Caki2 (cell line): ENCODE measurements at regions not wholly inside any gene's neighbourhood (a gene's known extent, or its start where the extent isn't known, plus 50 kb on each side); places are given as distances from the start of the nearest gene placed in this dataset.
"Not testable (repeated sequence)": the region's sequence is repeated elsewhere in the genome, so short reads cannot be mapped to it uniquely, and the experiment has no call there.

ENCODE experiments used
- DNase-seq: peaks from one replicate; pipeline ENCODE4 v3.0.0-alpha.2; 2015; ENCODE audit warnings: low read depth
- in situ Hi-C: cut with HindIII; loops from 2 replicates; pipeline ENCODE4 v1.10.0; 2016; ENCODE audit warnings: low sequenced_read_pairs, low pct_unique_long_range_greater_than_20kb, mixed read lengths

DNA sequence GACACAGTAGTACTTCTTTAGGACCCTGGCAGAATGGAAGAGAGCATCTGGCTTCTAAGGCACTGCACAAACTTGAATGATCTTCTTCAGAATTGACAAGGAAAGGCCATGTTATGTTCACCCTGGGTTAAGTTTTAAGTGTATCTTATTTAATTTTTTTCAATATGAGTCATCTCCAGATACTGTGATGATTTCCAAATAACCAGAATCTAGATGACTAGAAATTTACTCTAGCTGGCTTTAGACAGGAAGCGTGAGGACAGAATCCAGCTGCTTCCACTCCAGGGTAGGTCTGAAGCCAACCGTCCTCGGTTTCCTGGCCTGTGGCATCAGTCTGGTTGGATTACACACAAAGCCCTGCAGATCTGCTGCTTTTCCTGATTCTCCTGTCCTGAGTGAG is 370.5 kb downstream of the BCL2L11 start:
- DNase-seq: not testable (repeated sequence)

GRCh38 chr2:111491614-111492013 is 370.9 kb downstream of the BCL2L11 start:
- in situ Hi-C loops, DNase-seq: not testable (repeated sequence)

More for the DNA sequence above, 370.5 kb downstream of the BCL2L11 start:
- in situ Hi-C loops: not testable (repeated sequence)

DNA sequence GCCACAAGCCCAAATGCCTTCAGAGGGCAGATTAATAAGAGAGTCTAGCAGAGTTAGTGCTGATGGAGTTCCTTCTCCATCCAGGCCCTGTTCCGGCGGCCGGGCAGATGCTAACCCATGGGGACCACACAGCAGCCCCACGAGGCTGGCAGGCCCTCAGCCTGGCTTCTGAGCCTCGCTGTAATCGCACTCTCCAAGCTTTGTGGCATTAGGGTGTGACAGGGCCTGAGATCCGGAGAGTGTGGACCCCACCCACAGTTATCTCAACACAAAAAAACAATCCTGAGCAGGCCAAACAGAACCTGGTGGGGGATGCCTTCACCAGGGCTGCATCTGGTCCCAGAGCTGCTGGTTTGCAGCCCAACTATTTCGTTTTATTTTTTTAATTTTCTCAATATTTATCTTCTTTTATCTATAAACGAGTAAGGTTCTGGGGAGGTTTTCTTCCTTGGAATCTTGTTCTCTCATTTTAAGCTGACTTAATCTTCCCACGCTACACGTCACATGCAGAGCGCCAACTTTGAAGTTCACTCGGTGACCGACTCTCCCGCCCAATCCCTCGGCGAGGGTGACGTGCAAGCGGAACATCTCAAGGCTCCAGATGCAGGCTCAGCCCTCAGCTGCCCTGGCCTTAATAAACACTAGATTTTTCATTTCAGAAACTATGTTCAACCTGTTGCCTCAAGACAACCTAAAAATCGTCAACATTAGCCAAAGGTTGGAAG is 372.4 kb downstream of the BCL2L11 start:
- in situ Hi-C loops, DNase-seq: not testable (repeated sequence)

- peak; percentile 50 for DNase-seq
These were observed 373.0 kb downstream of the BCL2L11 start for GRCh38 chr2:111493720-111494078.

GRCh38 chr2:111494288-111494980 is 373.7 kb downstream of the BCL2L11 start:
- DNase-seq, in situ Hi-C loops: not testable (repeated sequence)

More at GRCh38 chr2:111493720-111494078, 373.0 kb downstream of the BCL2L11 start:
- in situ Hi-C loops: not testable (repeated sequence)

GRCh38 chr2:111494981-111495315 is 374.2 kb downstream of the BCL2L11 start:
- DNase-seq, in situ Hi-C loops: not testable (repeated sequence)

- DNase-seq, in situ Hi-C loops: not testable (repeated sequence)
These were observed 374.9 kb downstream of the BCL2L11 start for GRCh38 chr2:111495636-111496035.

DNA sequence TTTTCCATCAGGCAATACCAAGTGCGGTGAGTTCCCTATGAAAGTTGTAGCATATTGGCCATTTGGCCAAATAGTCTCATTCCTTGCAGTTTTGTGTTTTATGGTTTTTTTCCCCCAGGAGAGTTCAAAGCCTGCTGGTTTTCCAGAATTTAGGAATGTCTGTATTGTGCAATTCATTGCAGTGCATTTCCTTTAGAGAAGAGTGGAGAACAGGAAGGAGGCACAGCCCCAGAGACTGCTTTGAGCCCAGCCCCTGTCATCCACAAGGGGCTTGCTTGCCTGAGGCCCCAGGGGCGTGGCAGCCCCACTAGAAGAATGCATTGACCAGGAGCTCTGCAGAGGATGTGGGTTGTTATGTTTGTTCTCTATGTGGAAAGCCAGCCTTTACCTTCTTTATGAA is 375.5 kb downstream of the BCL2L11 start:
- in situ Hi-C loops, DNase-seq: not testable (repeated sequence)

GRCh38 chr2:111496860-111497259 is 376.1 kb downstream of the BCL2L11 start:
- DNase-seq, in situ Hi-C loops: not testable (repeated sequence)

DNA sequence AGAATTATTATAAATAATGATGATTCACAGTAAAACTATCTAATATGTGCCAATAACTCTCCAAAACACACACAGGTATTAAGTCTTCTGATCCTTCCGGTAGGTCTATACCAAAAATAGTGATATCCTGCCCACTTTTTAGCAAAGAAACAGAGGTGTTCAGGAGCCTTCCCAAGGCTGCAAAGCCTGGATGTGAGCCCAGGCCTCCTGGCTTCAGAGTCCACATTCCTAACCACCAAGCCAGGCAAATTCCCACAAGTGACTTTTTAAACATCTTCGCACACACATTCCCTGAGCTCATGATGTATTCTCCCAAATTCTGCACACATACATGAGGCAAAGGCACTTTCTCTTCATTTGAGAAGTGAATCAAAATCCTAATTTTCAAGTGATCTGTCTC is 376.6 kb downstream of the BCL2L11 start:
- DNase-seq, in situ Hi-C loops: not testable (repeated sequence)

GRCh38 chr2:111500536-111501062 is 379.9 kb downstream of the BCL2L11 start:
- not testable (repeated sequence) for DNase-seq

DNA sequence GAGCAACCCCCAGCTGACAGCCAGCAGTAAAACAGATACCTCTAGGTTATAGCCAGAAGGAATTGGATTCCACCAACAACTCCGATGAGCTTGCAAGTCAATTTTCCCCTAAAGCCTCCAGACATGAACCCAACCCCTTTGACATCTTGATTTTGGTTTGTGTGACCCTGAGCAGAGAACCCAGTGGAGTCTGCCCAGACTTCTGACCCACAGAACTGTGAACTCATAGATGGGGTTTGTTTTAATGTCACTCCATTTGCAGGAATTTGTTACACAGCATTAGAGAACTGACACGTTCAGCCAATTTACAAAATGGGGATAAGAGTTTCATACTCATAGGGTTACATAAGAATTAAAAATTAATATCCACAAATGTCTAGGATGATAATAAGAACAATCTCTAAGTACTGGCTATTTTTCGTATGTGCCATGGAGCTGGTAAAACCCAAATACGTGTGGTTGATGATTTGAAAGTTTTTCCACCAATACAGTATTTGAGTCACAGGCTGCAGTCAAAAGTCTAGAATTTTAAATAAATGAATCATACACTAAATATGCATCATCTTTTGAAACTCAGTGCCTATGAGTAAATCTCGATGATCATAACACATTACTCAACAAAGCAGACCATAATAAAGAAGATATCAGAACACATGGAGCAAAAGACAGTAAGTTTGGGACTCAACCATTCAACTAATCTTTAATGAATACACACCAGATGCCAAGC is 380.0 kb downstream of the ANAPC1 start:
- DNase-seq, in situ Hi-C loops: not testable (repeated sequence)

More at GRCh38 chr2:111500536-111501062, 379.9 kb downstream of the BCL2L11 start:
- in situ Hi-C loops: not testable (repeated sequence)

- in situ Hi-C loops, DNase-seq: not testable (repeated sequence)
These were observed 379.4 kb downstream of the ANAPC1 start for GRCh38 chr2:111504571-111504942.

DNA sequence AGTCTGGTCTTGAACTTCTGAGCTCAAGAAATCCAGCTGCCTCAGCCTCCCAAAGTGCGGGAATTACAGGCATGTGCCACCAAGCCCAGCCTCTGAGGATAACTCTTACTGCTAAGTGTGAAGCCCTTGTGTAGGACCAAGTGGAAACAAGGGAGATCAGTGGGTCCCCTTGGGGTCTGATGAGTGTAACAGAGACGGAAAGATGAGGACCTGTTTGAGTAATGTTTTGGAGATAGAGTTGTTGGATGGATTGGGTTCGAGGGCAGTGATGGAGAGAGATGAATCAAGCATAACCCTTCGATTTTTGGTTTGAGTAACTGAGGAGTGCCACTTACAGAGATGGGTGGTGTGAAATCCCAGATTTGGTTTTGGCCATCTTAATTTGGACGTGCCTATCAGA is 378.7 kb downstream of the ANAPC1 start:
- DNase-seq, in situ Hi-C loops: not testable (repeated sequence)

- in situ Hi-C loops, DNase-seq: not testable (repeated sequence)
These were observed 377.1 kb downstream of the ANAPC1 start for GRCh38 chr2:111506936-111507335.

DNA sequence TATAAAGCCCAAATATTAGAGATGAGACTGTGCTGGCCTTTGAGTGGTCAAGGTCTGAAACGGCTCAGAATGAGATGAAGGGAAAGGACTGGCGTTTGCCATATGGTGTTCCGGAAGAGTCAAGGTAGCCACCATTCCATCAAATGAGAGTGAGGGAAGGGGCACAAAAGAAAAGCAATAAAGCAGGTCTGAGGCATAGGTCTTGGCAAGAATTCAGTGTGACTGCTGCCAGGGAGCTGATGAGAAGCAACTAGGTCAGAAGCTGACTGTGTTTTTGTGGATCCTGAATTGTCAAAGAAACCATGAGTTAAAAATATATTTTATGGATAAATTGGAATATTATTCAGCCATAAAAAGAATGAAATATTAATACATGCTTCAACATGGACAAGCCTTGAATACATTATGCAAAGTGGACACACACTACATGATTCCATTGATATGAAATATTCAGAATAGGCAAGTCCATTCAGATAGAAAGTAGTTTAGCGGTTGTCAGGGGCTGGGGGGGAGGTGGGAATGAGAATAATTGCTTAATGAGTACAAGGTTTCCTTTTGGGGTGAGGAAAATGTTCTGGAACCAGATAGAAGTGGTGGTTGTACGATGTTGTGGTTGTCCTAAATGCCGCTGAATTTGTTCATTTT is 374.6 kb downstream of the ANAPC1 start:
- DNase-seq, in situ Hi-C loops: not testable (repeated sequence)

GRCh38 chr2:111510384-111510783 is 373.6 kb downstream of the ANAPC1 start:
- in situ Hi-C loops, DNase-seq: not testable (repeated sequence)

DNA sequence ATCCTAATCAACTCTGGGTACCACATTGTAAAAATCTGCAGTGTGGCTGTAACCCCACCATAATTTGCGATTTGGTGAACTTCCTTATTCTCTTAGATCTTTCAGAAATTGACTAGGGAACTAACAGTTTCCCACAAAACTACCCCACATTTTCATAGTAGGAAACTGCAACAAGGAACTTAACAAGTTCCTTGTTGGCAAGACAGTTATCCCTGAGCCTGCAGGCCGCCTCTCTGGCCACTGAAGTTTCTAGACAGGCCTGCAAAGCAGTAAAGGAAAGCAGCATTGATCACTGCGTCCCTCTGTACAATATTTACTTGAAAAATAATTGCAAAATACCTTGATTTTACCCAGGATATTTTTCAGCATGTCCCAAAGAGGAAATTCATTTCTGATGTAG is 372.9 kb downstream of the ANAPC1 start:
- in situ Hi-C loops, DNase-seq: not testable (repeated sequence)
